Ascending aorta (tissue), 2 donors: ENCODE measurements at regions not wholly inside any gene's neighbourhood (a gene's known extent, or its start where the extent isn't known, plus 50 kb on each side); places are given as distances from the start of the nearest gene placed in this dataset.

Source experiments
- DNase-seq, 2 donors: peaks; one replicate each; pipeline ENCODE4 v3.0.0-alpha.2; 2019; ENCODE audit warnings: low spot score in 2 of 2
- H3K27ac ChIP-seq, 2 donors: fragments of 200-600 bp; sonication (generic); one replicate each; pipeline ENCODE4 v1.5.1; 2016 to 2017; ENCODE audit warnings: mild to moderate bottlenecking in 1 of 2
- H3K27me3 ChIP-seq: fragments of 200-600 bp; sonication (generic); one replicate; pipeline ENCODE4 v1.5.1; 2017
- H3K36me3 ChIP-seq, 2 donors: fragments of 200-600 bp; sonication (generic); one replicate each; pipeline ENCODE4 v1.5.1; 2016
- H3K4me1 ChIP-seq, 2 donors: fragments of 200-600 bp; sonication (generic); one replicate each; pipeline ENCODE4 v1.5.1; 2016 to 2017; ENCODE audit warnings: mild to moderate bottlenecking in 1 of 2
- H3K4me3 ChIP-seq, 2 donors: fragments of 200-600 bp; sonication (generic); one replicate each; pipeline ENCODE4 v1.5.1; 2016 to 2017; ENCODE audit warnings: mild to moderate bottlenecking in 1 of 2
- H3K9me3 ChIP-seq, 2 donors: fragments of 200-600 bp; sonication (generic); one replicate each; pipeline ENCODE4 v1.5.1; 2016
- intact Hi-C: fragments of 100-400 bp; cut with DNase I; formaldehyde crosslinking; loops from one replicate; pipeline ENCODE4 v1.15.1; 2023
- TF ChIP-seq, protein P1 (sequence below), 3 experiments: fragments of 200-600 bp in 2 of 3; fragments of 450-650 bp in 1 of 3; sonication (generic) in 2 of 3; IDR thresholded peaks; one replicate each; pipeline ENCODE4 v1.5.1; 2016 to 2019; ENCODE audit warnings: antibody characterized with exemption in 3 of 3, mild to moderate bottlenecking in 1 of 3, moderate library complexity in 1 of 3

DNA sequence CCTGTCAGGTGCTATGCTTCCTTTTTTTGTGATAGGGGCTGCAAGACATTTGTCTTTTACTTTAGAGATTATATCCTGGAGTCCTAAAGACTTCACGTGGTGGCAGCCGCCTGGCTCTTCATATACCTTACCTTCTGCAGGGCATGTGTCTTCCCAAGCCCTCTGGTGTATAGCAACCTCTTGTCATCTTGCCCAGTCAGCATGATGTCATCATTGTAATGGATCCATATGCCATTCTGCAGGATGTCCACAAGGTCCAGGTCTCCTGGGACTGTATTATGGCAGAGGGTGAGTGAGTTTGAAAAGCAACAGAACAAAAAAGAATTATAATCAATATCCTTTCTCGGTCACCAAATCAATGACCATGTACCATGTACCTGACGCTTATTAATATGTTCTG is 82.2 kb upstream of the SCOC start:
- no peaks in the 10 kb centered on the region for H3K27me3 ChIP-seq
- H3K4me3 ChIP-seq, result no peak overlapping the region
- no peaks in the 10 kb centered on the region for H3K9me3 ChIP-seq
- intact Hi-C loops, result no loop called here
- H3K27ac ChIP-seq, result no peak overlapping the region
- TF ChIP-seq, protein P1, sequence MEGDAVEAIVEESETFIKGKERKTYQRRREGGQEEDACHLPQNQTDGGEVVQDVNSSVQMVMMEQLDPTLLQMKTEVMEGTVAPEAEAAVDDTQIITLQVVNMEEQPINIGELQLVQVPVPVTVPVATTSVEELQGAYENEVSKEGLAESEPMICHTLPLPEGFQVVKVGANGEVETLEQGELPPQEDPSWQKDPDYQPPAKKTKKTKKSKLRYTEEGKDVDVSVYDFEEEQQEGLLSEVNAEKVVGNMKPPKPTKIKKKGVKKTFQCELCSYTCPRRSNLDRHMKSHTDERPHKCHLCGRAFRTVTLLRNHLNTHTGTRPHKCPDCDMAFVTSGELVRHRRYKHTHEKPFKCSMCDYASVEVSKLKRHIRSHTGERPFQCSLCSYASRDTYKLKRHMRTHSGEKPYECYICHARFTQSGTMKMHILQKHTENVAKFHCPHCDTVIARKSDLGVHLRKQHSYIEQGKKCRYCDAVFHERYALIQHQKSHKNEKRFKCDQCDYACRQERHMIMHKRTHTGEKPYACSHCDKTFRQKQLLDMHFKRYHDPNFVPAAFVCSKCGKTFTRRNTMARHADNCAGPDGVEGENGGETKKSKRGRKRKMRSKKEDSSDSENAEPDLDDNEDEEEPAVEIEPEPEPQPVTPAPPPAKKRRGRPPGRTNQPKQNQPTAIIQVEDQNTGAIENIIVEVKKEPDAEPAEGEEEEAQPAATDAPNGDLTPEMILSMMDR (IDR thresholded peaks at IDR 0.05), result no peak
- no peak for DNase-seq
- H3K4me1 ChIP-seq, result no peaks in the 10 kb centered on the region
- H3K36me3 ChIP-seq, result no peaks in the 10 kb centered on the region

DNA sequence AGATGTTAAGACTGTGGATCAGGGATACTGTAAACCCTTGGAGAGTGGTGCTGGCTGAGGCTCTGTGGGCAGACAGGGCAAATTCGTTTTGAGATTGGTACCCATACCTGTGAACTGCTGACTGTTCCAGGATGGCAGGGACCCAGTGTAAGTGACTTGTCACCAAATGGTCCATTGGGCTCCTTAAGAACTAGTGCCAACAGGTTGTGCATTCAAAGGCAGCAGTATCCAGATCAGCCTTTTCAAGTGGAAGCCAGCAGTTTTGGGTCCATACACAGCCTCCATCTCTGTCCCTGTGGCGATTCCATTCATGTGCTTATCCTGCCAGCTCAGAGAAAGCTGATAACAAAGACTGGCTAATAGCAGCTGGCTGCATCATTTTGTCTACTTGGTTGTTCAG is 84.0 kb upstream of the SCOC start:
- Histone ChIP-seq H3K36me3 (no peaks in the 10 kb centered on the region), H3K9me3 (no peaks in the 10 kb centered on the region), H3K27me3 (no peaks in the 10 kb centered on the region), H3K27ac (no peak overlapping the region), H3K4me1 (no peaks in the 10 kb centered on the region), H3K4me3 (no peak overlapping the region)
- intact Hi-C loops, result no loop called here
- DNase-seq, result no peak
- TF ChIP-seq, protein P1 (IDR thresholded peaks at IDR 0.05), result no peak

DNA sequence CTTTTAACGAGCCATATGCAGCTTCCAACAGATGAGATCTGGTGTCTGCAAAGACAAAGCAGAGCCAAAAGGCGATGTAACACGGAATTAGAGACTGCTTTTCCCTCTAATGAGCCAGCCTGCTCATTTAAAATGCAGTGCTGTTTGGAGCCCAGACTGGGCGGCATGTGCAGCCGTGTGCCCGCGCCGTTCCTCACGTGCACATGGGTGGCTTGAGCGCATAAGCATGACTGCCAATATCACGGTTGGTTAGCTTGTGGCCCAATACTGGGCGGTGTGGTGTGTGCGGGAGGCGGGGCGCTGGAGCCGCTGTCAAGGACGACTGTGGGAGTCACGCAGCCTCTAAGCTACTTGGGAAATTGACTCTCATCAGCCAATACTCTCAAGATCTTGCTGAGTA is 87.0 kb upstream of the SCOC start:
- H3K4me3 ChIP-seq, result no peak overlapping the region
- TF ChIP-seq, protein P1 (IDR thresholded peaks at IDR 0.05), result no peak
- H3K27ac ChIP-seq, result no peak overlapping the region
- H3K9me3 ChIP-seq, result no peaks in the 10 kb centered on the region
- DNase-seq, result no peak
- H3K27me3 ChIP-seq, result no peaks in the 10 kb centered on the region
- intact Hi-C loops, result no loop called here
- no peaks in the 10 kb centered on the region for H3K36me3 ChIP-seq
- no peaks in the 10 kb centered on the region for H3K4me1 ChIP-seq

DNA sequence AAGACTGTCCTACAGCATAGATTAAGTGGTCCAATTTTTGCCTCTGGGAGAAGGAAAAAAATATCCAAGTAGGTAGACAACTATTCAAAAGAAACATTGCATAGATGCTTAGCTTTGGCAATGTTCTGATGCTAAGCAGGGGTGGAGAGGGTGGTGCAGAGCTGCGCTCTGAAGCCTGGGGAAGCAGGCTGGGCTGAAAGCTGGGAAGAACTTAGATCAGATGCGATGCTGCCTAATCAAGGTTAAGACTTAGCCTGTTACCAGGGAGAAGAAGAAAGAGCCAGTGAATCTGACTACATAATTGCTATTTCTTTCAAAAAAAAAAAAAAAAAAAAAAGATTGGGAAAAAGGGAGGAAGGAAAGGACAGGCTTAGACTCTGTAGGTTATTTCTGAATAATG is 89.0 kb upstream of the SCOC start:
- no peaks in the 10 kb centered on the region for H3K4me1 ChIP-seq
- no peak overlapping the region for H3K27ac ChIP-seq
- no peak for DNase-seq
- TF ChIP-seq, protein P1 (IDR thresholded peaks at IDR 0.05), result no peak
- H3K4me3 ChIP-seq, result no peak overlapping the region
- no peaks in the 10 kb centered on the region for H3K27me3 ChIP-seq
- intact Hi-C loops, result no loop called here
- no peaks in the 10 kb centered on the region for H3K9me3 ChIP-seq
- no peaks in the 10 kb centered on the region for H3K36me3 ChIP-seq

DNA sequence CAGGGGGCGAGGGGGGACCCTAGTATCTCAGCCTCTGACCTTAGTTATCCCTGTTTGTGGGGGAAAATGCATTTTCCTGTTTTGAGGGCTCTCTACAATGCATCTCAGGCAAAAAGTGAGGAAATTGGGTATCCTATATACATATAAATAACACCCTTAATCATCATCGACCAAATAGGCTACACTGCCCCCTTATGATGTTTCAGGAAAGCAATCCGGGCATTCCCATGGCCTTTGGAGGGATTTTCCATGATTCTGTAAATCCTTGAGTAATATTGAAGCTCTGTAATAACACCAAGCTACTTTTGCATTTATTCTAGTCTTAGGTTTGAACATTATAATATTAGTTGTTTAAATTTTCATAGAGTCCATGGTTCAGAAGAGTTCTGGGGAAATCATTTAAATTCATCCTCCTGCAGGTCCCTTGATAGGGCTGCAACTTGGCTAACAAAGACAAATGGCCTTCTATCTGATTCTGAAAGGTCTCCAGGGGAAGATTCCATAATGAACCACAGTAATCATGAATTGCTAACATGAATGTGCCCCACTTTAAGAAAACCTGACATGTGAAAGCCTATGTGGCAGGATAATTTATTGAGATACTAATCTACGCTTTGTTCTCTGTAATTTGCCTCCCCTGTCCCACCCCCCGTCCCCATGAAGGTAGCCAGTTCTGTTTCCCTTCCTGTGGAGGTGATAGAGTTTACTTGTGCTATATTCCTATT is 91.5 kb upstream of the SCOC start:
- no peaks in the 10 kb centered on the region for H3K9me3 ChIP-seq
- no peak overlapping the region for H3K27ac ChIP-seq
- intact Hi-C loops, result no loop called here
- no peak for DNase-seq
- no peaks in the 10 kb centered on the region for H3K36me3 ChIP-seq
- no peaks in the 10 kb centered on the region for H3K4me1 ChIP-seq
- TF ChIP-seq, protein P1 (IDR thresholded peaks at IDR 0.05), result no peak
- H3K27me3 ChIP-seq, result no peaks in the 10 kb centered on the region
- H3K4me3 ChIP-seq, result no peak overlapping the region

DNA sequence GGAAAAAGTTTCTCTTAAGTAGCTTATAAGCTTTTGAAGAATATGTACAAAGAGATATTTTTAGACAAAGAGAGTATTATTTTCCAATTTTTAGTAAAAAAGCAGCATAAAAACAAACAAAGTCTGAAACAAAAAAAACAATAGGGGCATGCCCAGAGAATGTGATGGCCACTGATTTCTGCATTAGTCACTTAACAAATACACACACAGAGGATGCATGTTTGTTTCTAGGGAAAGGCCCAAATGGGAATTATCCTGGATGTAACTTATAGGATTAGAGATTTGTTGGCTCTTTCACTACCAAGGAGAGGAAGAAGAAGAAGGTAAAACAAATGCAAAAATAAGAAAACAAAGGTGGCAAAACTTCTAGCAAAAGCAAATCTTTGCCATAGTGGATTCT is 95.9 kb upstream of the SCOC start:
- Histone ChIP-seq H3K4me3 (no peak overlapping the region), H3K27me3 (no peaks in the 10 kb centered on the region), H3K27ac (no peak overlapping the region), H3K9me3 (no peaks in the 10 kb centered on the region), H3K4me1 (no peaks in the 10 kb centered on the region), H3K36me3 (no peaks in the 10 kb centered on the region)
- no peak for DNase-seq
- TF ChIP-seq, protein P1 (IDR thresholded peaks at IDR 0.05), result no peak
- intact Hi-C loops, result no loop called here
